HL-60 (cell line): ENCODE measurements at regions not wholly inside any gene's neighbourhood (a gene's known extent, or its start where the extent isn't known, plus 50 kb on each side); places are given as distances from the start of the nearest gene placed in this dataset.

Experiments used
- CTCF ChIP-seq: IDR thresholded peaks from one replicate; pipeline ENCODE4 v1.5.1; 2011; ENCODE audit warnings: low read length, control low read depth, inconsistent platforms; ENCODE audit not compliant: insufficient read depth
- POLR2AphosphoS5 ChIP-seq: IDR thresholded peaks from 2 replicates; pipeline ENCODE4 v1.6.1; 2012; ENCODE audit warnings: low read depth

- TF ChIP-seq CTCF (no peak), POLR2AphosphoS5 (no peak)
Observed at GRCh38 chr4:122244764-122245163, 92.6 kb downstream of the BLTP1 start.
